Stimulated activated CD4-positive, alpha-beta T cell treated with anti-CD3 and anti-CD28 coated beads, Interleukin-12 subunit alpha, Interleukin-12 subunit beta, amount 100 ng/mL, for 48 hours (primary cell): ENCODE measurements at regions not wholly inside any gene's neighbourhood (a gene's known extent, or its start where the extent isn't known, plus 50 kb on each side); places are given as distances from the start of the nearest gene placed in this dataset.

Experiments used
- DNase-seq, 3 donors: peaks; one replicate each; pipeline ENCODE4 v3.0.0-alpha.2; 2020; ENCODE audit warnings: low read depth in 2 of 3, low spot score in 1 of 3

DNA sequence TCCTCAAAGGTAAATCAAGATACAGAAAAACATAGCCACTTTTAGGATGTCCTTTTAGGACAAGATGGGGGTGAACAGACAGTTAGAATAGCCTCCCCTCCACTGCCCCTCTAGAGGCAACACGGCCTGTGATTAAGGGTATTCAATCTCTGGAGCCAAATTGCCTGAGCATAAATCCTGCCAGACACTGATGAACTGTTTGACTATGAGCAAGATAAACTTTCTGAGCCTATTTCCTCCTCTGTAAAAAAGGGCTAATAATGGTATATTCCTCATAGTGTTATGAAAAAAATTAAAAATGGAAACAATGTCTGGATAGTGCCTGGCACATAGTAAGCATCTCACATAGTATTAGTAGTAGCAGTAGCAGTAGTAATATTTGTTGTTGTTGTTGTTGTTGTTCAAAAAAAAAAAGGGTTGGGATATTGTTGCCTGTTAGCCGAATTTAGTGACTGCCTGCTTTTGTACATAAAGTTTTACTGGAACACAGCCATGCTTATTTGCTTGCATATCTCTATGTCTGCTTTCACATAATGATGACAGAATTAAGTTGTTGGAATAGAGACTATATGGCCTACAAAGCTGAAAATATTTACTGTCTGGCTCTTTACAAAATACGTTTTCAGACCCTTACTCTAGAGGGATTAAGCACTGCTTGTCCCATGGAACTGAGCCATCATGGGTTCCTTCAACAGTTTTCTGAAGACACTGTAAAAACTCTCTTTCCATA, 536.3 kb downstream of the TLE4 start:
- no peak for DNase-seq

DNA sequence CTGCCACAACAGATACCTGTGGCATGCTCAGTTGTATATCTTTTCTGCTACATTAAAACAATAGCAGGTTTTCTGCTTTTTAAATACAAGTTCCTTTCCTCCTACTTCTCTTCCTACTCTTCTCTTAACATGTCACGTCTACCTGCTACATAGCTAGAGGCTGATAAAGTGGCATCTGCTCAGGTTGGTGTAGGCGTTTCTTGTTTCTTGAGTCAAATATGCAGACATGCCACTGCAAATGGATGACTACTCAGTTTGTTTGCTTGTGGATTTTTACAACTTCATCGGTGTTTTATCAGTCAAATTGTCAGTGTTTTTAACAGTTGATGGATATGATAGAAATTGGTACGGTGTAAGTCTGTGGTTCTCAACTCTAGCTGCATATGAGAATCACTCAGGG, 525.7 kb downstream of the TLE4 start:
- DNase-seq: no peak

- no peak for DNase-seq
These were observed 522.5 kb downstream of the TLE4 start for GRCh38 chr9:80094176-80094771.

GRCh38 chr9:80093695-80094094, 521.9 kb downstream of the TLE4 start:
- DNase-seq: no peak

DNA sequence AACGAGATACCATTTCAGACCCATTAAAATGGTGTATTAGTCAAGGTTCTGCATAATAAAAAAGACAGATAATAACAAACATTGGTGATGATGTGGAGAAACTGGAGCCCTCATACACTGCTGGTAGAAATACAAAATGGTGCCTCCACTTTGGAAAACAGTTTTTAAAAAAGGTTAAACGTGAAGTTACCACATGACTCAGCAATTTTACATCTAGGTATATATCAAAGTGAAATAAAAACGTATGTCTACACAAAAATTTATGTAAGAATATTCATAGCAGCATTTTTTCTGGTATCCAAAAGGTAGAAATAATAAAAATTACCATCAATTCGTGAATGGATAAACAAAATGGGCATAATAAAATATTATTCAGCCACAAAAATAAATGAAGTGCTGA, 519.8 kb downstream of the TLE4 start:
- DNase-seq: no peak

- no peak for DNase-seq
These were observed 518.6 kb downstream of the TLE4 start for GRCh38 chr9:80090317-80090716.

GRCh38 chr9:80086822-80087345, 515.1 kb downstream of the TLE4 start:
- DNase-seq: no peak

GRCh38 chr9:80086386-80086785, 514.6 kb downstream of the TLE4 start:
- no peak for DNase-seq

- no peak for DNase-seq
These were observed 513.9 kb downstream of the TLE4 start for GRCh38 chr9:80085668-80086067.

- DNase-seq: no peak
These were observed 510.4 kb downstream of the TLE4 start for GRCh38 chr9:80082213-80082612.

DNA sequence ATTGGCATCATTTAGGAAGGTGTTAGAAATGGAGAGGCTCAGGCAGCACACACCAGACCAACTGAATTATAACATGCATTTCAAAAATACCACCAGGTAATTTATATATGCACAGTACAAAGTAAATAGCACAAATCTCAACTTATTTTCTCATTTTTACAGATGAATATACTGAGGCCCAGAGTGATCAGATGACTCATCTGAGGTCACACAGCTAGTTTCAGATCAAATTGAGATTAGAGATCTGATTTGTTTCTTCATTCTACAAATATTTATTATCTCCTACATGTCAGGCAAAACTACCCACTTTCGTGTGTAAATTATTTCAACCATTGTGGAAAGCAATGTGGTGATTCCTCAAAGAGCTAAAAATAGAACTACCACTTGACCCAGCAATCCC, 507.1 kb downstream of the TLE4 start:
- no peak for DNase-seq

GRCh38 chr9:80077059-80077458, 505.3 kb downstream of the TLE4 start:
- DNase-seq: no peak

DNA sequence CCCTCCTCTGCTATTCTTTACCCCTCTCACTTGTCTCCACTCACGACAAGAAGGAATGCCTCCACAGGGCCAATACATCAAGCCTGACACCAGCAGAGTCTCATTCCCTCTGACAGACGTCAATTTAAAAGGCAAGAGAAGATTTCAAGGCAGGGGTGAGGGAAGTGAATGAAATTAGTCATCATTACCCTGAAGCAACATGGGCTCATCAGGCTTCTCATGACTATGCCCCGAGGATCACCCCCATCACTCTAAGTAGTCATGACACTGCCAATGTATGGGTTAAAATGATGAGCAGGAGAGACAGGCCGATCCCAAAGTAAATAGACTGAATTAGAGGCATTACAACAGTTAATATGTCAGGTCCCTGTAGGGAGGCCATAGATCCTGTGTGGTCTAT, 504.4 kb downstream of the TLE4 start:
- no peak for DNase-seq

- DNase-seq: no peak
These were observed 502.7 kb downstream of the TLE4 start for GRCh38 chr9:80074439-80074838.

GRCh38 chr9:80072451-80072850, 500.7 kb downstream of the TLE4 start:
- DNase-seq: no peak

GRCh38 chr9:80070071-80070742, 498.4 kb downstream of the TLE4 start:
- no peak for DNase-seq

GRCh38 chr9:80066931-80067330, 495.2 kb downstream of the TLE4 start:
- DNase-seq: no peak

DNA sequence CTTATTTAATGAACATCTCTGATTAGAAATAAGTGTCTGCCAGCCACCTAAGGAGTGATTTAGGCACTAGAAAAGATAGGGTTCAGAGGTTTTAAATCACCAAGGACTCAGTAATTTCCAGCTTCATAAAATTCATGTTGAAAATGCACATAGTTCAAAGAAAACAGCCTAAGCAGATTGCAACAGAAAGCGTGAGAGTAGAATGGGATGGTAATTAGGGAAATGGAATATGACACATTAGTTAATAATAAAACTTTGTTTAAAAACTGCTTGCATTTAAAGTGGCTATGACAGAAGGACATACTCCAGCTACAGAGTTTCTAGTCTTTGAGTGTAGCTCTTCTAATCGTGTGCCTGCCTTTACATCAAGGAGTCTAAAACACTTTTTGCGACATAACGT, 490.8 kb downstream of the TLE4 start:
- no peak for DNase-seq

DNA sequence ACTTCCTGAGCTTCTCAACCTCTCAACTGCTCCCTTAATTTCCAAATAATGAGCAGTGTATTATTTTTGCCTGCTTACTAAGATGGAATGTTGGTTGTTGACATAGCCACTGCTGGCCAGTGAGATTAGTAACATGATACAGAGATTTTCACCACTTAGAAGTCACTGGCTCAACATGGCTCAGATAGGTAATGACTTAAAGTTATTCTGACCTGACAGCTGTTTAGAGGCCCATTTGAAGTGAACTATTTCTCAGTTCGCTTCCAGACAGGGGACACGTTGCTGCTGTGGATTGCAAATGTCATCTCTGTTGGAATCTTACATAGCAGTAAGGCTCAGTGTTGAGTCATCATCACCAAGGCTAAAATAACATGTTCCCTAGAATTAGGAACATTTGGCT, 490.2 kb downstream of the TLE4 start:
- DNase-seq: no peak

- DNase-seq: no peak
These were observed 489.3 kb downstream of the TLE4 start for GRCh38 chr9:80061096-80061495.

DNA sequence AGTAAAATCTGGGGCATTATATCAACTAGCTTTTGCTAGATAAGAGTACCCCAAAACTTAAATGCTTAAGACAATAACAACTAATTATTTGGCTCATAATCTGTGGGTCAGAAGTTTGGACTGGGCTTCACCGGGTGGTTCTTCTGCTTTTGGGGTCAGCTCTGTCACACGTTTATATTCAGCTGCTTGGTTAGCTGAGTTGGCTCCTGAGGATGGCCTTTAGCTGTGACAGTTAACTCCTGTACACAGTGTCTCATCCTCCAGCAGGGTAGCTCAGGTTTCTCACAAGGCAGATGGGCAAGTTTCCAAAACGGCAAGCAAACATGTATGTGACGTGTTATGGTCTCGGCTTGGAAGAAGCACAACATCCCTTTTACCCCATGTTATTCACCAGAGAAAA, 488.2 kb downstream of the TLE4 start:
- no peak for DNase-seq

DNA sequence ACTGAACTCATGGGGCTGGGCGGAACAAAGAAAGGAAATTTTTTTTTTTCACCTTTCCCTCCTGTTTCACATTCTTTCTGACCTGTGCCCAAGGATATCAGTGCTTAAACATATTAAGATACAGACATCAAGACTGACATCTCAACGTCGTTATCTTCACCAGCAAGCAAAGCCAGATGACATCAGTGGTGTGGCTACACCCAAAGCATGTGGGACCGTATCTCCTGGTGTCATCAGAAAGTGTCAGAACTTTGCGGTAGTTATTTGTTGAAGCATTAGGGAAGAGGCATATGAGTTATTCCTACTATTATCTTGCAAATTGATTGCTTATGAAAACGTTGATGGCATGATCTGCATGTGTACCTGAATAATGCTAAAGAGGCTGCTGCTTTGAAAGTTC, 487.4 kb downstream of the TLE4 start:
- no peak for DNase-seq
